Stimulated activated CD8-positive, alpha-beta memory T cell treated with anti-CD3 and anti-CD28 coated beads, Interleukin-4, amount 100 ng/mL, for 48 hours (primary cell): ENCODE measurements at regions not wholly inside any gene's neighbourhood (a gene's known extent, or its start where the extent isn't known, plus 50 kb on each side); places are given as distances from the start of the nearest gene placed in this dataset.

Source experiments
- DNase-seq: peaks from one replicate; pipeline ENCODE4 v3.0.0-alpha.2; 2020

DNA sequence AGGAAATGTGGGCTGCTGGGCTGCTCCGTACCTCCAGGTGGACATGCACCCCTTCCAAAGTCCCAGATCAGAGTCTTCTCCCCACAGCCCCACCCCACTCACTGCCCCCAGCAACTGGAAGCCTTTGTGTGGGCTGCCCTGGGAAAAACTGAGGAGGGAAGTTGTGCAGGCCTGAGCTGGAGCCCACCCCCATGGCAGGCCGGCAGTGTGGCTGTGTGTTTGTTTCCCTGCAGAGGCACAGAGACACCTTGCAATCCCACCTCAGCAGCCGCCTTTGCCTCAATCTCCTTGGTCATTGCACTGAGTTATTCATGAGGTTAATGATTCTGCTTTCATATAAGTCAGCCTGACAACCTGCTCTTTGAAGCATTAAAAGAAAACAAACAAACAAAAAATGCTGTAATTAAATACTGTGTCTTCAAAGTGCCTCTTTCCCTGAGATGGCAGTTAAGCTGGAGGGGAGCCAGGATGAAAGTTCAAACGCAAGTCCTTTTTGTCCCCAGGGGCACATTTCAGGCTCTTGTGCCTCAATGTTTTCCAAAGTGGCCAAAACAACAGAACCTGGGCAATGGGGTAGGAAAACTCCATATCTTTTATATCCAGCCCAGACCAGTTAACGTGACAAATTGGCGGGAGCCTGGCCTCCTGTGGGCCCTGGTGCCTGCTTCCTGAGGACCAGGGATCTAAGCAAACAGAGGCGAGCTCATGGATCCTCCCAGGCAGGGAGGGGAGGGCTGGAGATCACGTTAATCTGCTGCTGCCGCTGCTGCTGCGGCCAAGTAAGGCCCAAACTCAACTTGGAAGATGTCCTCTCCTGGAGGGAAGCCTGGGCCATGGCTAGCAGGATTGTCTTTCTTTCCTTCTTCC lies 51.9 kb upstream of the TSPAN11 start:
- no peak for DNase-seq

DNA sequence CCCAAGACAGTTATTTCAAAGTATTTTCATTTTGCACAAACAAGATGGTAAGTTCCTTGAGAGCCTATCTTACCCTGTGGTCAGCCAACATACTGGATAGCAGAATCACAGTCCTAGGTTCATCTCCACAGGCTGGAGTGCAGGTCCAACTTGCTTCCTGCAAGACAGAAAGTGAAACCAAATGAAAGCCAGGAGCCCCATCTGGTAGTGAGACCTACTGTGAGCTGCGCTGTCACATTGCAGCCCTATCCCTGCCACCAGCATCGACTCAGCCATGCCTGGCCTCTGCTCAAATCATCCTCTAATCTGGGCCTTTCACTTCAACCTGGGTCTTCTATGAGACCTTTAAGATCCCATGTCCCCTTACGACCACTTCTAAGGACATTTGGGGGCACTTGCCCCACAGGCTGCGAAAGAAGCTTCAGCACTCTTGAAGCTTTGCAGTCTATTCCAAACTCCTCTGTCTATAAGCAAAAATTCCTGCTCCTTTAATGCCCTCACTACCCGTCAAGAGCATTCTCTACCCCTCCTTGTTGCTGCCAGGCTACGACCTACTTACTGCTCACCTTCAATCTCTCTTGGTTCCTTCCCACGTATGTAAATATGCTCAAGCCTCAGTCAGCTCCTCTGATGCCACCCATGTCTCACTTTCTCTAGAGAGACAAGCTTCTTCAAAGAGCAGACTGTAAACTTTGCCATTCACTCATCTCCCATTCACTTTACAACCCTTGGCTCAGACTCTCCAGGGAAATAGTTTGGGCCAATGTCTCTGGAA lies 55.9 kb upstream of the TSPAN11 start:
- DNase-seq, result no peak

DNA sequence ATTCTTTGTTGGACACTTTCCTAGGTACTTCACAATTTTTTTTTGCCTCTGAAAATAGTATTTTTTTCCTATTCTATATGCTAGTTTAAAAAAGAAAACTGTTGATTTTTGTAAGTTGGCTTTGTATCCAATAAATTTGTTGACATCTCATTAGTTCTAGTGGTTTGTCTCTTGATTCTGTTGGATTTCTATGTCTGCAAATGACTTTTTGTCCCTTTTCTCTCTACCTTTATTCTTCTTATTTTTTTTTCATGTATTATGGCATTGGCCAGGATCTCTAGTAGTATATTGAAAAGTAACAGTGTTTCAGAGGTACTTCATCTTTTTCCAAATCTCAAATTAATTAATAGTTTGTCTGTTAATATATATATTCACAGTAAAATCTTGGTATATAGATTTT lies 59.1 kb upstream of the TSPAN11 start:
- DNase-seq, result no peak

DNA sequence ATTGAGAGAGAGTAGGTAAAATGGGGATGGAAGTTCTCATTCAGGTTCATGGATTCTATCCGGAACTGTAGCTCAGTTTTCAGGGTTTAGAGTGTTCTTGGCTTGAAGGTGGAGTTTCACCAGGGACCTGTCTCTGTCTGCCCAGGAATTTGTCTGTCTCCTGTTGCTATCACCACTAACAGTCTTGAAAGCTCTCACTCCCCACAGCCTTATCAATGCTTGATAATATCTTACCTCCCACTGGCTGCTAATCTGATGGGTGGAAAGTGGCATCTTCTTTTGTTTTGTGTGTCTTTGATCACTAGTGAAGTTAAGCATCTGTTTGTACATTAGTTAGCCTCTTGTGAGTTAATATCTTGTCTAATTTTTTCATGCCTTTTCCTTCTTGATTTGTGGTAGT lies 60.3 kb upstream of the TSPAN11 start:
- DNase-seq, result no peak

DNA sequence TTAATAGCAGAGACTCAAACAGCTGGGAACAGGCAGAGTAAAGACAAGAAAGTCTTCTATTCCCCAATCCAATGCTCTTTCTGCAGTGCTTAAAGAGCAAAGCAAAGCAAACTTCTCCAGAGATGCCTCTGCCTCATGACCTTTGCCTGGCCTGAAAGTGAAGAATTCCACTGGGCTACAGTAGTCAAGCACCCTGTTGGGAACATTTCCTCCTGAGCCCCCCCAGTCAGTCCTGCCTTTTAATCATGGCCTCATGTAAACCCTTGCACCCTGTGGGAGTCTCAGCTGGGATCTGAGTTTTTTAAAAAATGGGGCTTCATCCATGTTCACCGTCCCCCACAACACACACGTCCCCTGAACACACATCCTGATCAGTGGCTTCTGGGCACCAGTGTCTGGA lies 62.7 kb upstream of the TSPAN11 start:
- no peak for DNase-seq

DNA sequence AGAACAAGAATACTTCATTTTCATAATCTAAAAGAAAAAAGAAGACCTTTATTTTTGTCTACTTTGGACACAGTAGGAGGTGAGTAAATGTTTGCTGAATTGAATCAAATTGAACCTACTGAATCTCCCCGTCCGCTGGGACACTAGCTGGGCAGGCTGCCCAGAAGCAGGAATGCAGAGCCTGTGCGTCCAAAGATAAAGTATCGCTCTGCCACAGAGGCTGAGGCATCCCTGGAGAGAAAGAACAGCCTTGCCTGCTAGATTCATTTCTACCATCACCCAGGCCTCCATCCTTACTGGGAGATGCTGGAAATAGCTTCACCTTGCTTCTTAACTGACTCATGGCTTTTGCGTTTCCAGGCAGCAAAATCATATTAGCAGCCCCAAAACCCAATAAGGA lies 64.1 kb upstream of the TSPAN11 start:
- DNase-seq, result no peak

DNA sequence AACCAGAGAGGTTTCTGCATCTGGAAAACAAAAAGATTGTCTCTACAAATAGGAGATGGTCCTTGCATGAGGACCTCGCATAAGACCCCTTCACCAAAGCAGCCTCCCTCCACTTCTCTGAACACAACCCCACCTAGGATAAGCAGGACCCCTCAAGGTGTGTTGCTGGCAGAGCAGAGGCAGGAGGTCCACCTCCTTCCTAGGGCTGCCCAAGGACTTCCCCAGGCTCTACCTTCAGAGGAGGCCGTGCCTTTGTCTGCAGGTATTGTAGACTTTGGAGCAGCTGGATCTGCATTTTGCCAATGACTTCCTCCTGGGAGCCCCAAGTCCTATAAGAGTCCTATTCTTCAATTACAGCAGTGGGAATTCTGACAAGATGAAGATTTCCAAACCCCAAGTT lies 67.3 kb upstream of the TSPAN11 start:
- no peak for DNase-seq

DNA sequence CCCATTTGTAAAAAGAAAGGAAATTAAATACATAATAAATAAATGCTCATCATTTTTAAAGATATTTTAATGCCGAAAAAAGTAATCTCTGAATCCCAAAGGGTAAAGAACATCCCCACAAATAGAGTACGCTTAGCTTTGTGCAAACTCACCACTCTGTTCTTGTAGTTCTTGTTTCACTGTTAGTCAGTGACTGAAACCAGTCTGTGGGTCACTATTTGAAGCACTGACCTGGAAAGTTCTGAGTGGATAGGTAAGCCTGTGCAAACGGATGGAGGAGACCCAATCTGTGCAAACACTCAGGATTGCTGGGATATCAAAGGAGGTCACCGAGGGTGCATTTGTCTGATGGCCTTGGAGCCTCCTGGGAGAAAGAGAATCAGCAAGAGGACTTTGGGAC lies 68.1 kb upstream of the TSPAN11 start:
- DNase-seq, result no peak

DNA sequence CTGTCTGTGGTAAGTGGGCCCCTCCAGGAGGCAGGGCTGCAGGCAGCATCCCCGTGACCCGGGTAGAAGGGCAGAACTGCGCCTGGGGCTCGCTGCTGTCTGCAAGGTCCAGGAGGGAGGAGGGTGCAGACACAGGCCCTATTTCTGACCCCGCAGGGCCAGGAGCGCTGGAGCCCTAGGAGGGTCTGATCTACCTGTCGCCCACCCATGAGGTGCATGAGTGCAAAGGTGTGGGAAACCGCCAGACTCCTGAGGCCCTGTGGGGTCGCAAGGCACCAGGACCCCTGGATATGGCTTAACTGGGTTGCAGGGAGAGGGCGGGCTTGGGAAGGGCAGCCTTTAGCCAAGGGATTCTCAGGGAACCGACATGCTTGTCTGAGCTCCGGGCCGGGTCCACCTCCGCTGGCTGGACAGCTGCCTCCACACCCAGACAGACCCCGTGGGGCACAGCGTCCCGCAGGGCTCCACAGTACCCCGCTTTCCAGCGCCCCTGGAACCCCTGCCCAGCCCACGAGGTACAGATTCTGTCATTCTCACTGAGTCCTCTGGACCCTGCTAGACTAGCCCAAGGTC lies 72.9 kb upstream of the TSPAN11 start:
- no peak for DNase-seq

DNA sequence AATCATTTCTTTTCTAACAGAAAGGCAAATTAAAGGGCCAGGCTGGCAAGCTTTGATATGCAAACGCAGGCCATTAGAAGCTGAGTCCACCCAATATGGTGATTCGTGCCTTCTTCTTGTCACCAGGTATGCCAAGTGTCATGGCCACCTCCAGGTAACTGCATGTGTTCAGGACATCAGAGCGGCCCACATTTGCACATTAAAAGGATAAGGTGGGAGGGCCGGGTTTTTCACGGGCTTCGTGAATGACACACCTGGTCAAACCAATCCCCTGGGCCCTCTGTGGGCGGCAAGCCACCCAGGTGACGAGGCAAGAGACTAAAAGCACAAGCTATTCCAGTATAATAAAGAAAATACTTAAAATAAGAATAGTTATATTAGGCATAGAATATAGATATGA lies 75.9 kb upstream of the TSPAN11 start:
- DNase-seq, result no peak

DNA sequence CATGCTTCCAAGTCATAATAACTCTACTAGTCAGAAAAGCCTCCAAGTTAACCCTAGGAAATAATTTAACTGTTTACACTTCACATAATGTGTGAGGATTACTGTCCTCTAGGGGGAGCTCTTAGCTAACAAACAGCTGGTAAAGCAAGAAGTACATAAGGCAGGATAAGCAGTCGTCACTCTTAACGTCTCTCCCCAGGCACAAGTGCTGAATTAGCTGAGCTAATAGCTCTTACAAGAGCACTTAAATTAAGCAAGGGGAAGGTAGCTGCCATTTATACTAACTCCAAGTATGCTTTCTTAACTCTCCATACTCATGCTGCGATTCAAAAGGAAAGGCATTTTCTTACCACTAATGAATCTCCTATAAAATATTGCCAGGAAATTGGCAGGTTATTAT lies 79.3 kb upstream of the TSPAN11 start:
- no peak for DNase-seq

DNA sequence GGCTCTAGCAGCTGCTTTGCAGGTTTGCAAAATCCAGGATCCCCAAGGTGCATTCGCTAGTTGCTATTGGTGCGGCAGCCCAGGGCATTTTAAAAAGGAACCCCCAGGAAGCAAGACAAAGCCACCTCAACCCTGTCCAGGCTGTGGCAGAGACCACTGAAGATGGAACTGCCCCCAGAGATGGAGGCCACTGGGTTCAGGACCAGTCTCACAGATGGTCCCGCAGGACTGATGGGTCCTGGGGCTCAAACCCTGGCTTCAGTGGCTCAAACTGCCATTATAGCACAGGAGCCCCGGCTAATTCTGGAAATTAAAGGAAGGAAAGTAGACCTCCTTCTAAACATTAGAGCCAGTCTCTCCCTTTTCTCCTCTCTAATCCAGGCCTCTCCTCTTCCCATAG lies 79.8 kb upstream of the TSPAN11 start:
- no peak for DNase-seq

DNA sequence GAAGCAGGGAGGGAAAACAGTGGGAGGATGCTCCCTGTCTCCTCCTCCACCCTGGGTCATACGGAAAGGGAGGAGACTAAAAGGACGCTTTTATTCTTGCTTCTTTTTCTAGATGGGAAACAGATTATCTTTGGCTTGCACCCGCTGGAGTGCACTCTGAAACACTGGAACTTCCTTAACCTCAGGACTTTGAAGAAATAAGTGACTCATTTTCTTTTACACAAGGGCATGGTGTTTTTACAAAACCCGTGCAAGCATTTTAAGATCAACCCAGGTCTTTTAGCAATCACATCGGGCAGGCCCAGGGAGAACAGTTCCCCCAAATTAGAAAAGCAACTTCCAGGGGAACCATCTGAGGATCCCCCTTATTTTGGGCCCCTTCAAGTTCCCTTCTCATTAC lies 80.9 kb upstream of the TSPAN11 start:
- no peak for DNase-seq

DNA sequence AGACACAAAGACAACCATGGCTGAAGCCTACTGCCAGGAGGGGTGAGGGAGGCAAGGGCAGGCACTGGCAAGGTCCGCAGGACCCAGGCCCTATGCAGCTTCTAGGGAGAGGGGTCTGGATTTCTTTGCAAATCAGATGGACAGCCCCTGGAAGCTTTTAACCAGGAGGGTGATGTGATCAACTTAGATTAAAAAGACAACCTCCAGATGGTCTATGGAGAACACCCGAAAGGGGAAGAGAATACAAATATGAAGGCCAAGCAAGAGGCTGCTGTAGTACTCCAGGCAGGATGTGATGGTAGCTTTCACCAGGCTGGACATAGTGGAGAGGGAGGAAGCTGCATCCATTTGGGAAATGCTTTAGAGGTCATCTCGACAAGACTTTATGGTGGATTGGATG lies 83.3 kb upstream of the TSPAN11 start:
- DNase-seq, result no peak

DNA sequence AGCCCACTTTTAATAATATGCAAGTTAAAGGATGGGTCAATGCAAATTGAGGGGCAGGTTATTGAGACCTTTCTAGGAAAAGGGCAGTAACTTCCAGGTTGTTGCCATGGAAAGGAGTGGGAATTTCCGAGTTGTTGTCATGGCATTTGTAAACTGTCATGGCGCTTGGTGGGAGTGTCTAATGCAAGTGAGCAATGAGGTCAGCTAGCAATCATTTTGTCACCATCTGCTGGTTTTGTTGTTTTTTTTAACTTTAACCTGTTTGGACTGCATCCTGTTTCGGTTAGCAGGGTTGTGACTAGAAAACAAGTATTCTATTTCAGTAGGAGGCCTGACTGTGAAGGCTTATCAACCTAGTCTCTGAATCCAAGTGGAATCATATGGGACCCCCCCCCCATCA lies 85.8 kb upstream of the TSPAN11 start:
- no peak for DNase-seq

DNA sequence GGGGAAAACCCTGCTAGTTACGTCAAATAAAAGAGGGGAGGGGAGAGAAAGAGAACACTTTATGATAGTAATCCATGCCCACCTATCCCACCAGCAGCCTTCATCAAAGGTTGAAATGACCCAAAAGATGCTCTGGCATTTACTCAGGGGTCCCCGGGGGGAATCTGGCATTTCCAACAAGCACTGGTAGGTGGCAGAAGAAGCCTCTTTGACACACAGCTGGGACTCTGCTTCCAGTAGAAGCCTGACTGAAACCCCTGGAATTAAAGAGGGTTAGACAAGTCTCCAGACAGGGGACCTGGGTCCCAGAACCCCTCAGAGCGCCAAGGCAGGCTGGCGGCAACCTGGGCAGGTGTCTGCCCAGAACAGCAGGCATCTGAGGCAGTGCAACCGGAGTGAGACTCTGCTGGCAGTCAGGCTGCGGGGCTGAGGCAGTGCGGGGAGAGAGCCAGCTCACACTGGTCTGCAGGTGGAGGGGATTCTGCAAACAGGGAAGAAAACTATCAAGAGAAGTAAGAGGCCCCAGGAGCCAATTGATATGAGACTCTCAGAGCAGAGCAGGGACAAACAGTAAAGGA lies 85.0 kb upstream of the CAPRIN2 start:
- no peak for DNase-seq

DNA sequence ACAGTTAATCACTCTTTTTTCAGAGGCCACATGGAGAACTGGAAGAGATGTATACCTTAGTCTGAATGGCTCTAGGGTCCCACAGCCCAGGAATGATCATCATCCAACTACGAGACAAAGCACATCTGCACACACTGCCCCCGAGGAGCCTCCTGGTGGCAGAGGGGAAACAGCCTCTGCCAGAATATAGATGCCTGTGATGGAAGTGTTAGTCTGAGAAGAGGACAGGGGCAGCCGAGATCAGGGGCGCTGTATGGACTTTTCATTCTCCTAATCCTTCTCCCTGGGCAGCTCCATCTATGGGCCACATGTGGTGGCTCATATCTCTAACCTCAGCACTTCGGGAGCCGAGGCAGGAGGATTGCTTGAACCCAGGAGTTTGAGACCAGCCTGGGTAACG lies 82.8 kb upstream of the CAPRIN2 start:
- no peak for DNase-seq

DNA sequence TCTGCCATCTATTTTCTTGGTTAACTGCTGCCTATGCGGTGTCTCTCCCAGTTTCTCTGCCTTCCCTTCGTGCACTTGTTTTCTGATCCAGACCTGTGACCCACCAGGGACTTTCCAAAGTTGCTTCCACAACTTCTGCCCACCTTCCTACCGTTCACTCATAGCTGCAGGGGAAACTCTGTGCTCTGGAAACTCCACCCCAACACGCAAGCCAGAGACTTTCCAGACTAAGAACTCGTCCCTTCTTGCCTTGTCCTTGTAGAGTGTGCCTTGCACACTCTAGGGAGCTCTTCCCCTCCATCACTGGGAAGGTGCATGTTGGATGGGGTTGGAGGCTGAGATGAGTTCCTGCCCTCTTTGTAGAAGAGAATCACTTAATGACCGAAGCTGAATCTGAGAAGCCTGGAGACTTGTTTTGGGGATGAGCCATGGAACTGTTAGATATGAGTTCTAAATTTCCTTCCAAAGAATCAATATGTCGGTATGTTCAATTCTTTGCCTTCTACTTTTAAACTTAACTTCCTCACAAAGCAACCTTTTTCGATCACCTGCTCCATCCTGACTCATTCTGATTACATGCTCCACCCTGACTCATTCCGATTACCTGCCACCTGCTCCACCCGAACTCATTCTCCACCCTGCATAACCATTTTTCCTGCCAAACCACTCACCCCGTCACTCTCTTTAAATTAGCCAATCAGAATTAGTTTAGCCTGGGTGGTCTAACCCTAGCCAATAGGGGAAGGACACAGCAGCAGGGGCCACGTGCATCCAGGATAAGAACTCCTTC lies 82.1 kb upstream of the CAPRIN2 start:
- no peak for DNase-seq

DNA sequence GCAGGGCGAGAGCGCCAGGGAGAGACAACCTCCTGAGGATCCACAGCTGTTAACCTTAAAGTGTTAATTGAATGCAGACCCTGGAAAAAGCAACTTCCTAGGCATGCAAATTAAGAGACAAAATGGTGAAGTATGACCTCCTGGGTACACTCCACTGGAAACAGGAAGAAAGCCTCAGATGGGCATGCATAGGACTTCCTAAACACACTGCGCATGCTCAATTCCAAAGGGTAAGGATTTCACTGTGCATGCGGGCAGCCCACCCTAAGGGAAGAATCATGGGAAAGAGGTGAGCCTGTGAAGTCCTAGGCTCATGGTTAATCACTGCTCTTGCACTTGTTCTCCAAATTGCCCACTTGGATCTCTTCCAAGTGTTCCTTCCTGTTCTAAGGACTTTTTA lies 80.5 kb upstream of the CAPRIN2 start:
- DNase-seq, result no peak

DNA sequence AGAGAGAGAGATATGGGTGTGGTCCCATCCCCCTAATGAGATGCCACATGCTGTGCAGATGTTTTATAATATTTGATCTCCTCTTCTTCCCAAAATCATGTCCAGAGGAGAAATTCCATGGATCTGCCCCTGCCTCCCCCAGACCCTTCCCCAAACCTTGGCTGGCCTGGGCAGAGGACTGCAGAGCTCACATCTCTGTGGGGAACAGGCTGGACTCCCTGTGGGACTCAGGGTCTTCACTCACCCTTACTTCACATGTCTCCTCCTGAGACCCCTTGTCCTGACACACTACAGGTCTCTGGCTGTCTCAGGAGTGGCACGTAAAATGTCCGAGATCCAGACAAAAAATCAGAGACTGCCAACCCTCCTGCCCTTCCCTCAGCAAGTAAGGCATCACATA lies 76.0 kb upstream of the CAPRIN2 start:
- DNase-seq, result no peak

DNA sequence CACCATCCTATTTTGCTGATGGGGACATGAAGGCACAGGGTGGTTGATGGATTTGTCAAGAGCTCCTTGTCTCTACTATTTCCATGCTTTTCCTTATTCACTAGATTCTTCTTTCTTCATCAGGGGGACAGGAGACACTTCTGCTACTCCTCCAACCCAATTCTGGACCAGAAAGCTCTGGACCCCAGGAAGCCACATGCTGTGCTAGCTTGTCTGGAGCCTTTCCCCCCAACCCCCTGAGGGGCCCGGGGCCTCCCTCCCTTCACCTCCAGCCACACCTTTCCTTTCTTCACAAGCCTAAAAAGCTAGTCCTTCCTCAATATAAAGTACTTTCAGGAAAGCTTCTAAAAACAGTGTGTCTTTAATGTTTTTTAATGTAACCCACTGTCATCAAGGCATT lies 75.1 kb upstream of the CAPRIN2 start:
- no peak for DNase-seq

DNA sequence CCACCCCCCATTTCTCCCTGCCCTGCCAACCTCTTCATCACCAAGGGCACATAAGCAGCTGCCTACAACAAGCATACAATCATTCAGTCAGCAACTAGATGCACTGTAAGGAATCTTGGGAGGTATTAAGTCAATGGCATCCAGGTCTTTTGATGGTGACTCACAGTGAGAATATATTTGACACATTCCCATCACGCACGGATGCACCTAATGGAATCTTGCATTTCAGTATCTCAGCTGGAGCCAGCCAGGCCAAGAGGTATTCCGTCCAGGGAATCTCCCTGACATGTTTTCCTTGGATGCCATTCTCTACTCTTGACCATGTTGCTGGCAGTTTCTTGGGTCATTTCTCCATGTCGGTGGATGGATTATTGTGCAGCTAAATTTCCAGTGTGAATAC lies 73.9 kb upstream of the CAPRIN2 start:
- no peak for DNase-seq
